D341Med (cell line): ENCODE measurements at regions not wholly inside any gene's neighbourhood (a gene's known extent, or its start where the extent isn't known, plus 50 kb on each side); places are given as distances from the start of the nearest gene placed in this dataset.

Source experiments
- DNase-seq: peaks from one replicate; pipeline ENCODE4 v3.0.0; 2012; ENCODE audit warnings: low spot score

GRCh38 chr2:65731476-65731875 lies 299.1 kb upstream of the SPRED2 start:
- no peak for DNase-seq

GRCh38 chr2:65730186-65730585 lies 297.8 kb upstream of the SPRED2 start:
- no peak for DNase-seq

- no peak for DNase-seq
Observed at GRCh38 chr2:65729246-65729645, 296.8 kb upstream of the SPRED2 start.

- no peak for DNase-seq
Observed at GRCh38 chr2:65728477-65729180, 296.2 kb upstream of the SPRED2 start.

- DNase-seq: no peak
Observed at GRCh38 chr2:65727816-65728215, 295.4 kb upstream of the SPRED2 start.

- no peak for DNase-seq
Observed at GRCh38 chr2:65727381-65727780, 295.0 kb upstream of the SPRED2 start.

- DNase-seq: no peak
Observed at GRCh38 chr2:65724752-65725151, 292.4 kb upstream of the SPRED2 start.

- DNase-seq: no peak
Observed at GRCh38 chr2:65724336-65724735, 291.9 kb upstream of the SPRED2 start.

GRCh38 chr2:65722028-65722778 lies 289.8 kb upstream of the SPRED2 start:
- no peak for DNase-seq

- DNase-seq: no peak
Observed at GRCh38 chr2:65716698-65717097, 284.3 kb upstream of the SPRED2 start.

GRCh38 chr2:65715323-65715722 lies 282.9 kb upstream of the SPRED2 start:
- no peak for DNase-seq

GRCh38 chr2:65714866-65715265 lies 282.5 kb upstream of the SPRED2 start:
- no peak for DNase-seq

- DNase-seq: no peak
Observed at GRCh38 chr2:65711863-65712262, 279.5 kb upstream of the SPRED2 start.

- DNase-seq: peak; percentile 39
Observed at GRCh38 chr2:65710779-65711295, 278.4 kb upstream of the SPRED2 start.

- DNase-seq: no peak
Observed at GRCh38 chr2:65710356-65710755, 278.0 kb upstream of the SPRED2 start.

- no peak for DNase-seq
Observed at GRCh38 chr2:65708086-65708485, 275.7 kb upstream of the SPRED2 start.

GRCh38 chr2:65706411-65706810 lies 274.0 kb upstream of the SPRED2 start:
- DNase-seq: no peak

- DNase-seq: no peak
Observed at GRCh38 chr2:65701191-65701590, 268.8 kb upstream of the SPRED2 start.

GRCh38 chr2:65700720-65701119 lies 268.3 kb upstream of the SPRED2 start:
- DNase-seq: no peak

GRCh38 chr2:65700004-65700651 lies 267.7 kb upstream of the SPRED2 start:
- no peak for DNase-seq

GRCh38 chr2:65691816-65692215 lies 259.4 kb upstream of the SPRED2 start:
- DNase-seq: no peak

GRCh38 chr2:65688141-65688886 lies 255.9 kb upstream of the SPRED2 start:
- no peak for DNase-seq
